HG03039 (cell line): ENCODE measurements at regions not wholly inside any gene's neighbourhood (a gene's known extent, or its start where the extent isn't known, plus 50 kb on each side); places are given as distances from the start of the nearest gene placed in this dataset.
A peak's percentile ranks its signal among the peaks of the same experiment; 100 is the strongest.
"Not testable (repeated sequence)": the region's sequence is repeated elsewhere in the genome, so short reads cannot be mapped to it uniquely, and the experiment has no call there.

ENCODE experiments used
- ATAC-seq: cut with Tn5 transposase; IDR thresholded peaks from one replicate; pipeline ENCODE4 v1.9.1; 2021; ENCODE audit warnings: mild to moderate bottlenecking, moderate library complexity; ENCODE audit not compliant: unreplicated experiment

GRCh38 chr6:8820313-8820712 is 385.0 kb upstream of the SLC35B3 start:
- ATAC-seq = no peak

GRCh38 chr6:8819446-8819845 is 384.1 kb upstream of the SLC35B3 start:
- no peak for ATAC-seq

DNA sequence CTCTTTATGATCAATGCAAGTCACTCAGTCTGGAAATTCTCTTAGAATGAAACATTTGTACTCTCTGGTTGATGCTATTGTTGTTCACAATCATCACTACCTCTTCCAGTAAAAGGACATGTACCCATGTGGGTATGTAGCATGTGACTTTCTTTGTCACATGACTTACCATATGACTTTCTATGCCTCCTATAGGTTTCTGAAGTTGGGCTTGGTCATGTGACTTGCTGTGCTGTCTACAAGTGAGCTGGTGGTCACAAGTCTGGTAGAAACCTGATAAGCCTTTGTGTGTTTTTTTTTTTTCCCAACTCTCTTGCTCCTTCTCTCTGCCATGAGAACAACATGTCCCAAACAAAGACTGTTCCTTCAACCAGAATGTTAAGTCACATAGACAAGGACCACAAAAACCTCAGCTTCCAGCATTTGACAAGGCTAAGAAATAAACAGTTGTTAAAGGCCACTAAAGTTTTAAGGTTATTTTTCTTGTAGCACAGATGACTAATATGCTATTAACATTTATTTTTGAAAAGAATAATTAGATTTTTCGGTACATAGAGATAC is 379.2 kb upstream of the SLC35B3 start:
- ATAC-seq = no peak

- ATAC-seq = no peak
Measured at GRCh38 chr6:8810325-8810724, 375.0 kb upstream of the SLC35B3 start.

DNA sequence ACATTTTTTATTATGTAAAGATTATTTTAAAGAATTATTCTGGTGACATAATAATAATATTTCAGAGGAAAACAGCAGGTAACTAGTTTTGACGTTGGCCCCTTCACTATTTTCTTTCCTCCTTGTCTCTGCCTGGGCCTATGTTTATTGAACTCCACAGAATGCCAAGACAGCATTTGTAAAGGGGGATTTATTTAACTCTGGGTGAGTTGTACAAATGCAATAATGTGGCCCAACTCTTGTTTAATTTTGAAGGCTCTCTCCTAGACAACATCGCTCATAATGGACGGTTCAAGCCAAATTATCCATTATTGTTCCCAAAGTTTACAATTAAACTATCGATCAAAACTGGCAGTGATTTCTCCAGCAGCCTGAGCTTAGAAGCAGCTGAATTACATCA is 374.3 kb upstream of the SLC35B3 start:
- no peak for ATAC-seq

DNA sequence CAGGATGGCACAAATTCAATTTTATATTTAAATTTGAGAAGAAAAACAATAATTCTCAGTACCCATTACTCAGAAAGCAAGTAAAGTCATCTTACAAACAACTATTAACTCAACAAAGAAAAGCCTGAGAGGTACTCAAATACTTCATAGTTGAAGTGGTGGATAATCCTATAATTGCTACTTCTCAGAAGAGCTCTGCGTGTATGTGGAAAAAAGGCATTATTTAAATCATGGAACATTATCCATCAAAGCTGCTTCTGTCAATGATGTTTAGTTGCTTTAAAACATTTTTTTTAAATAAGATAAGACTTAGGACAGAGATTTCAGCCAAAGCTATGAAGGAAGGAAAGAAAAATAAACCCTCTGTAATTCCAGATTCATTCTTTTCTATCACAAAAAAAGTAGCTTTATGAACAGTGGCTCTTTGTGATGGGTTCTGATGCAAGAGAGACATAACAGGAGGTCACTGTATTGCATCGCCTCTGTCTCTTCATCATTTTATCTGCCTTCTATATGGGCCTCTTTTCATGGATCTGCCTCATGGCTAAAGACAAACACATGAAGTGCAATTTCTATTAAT is 367.9 kb upstream of the SLC35B3 start:
- ATAC-seq = no peak

GRCh38 chr6:8802397-8802796 is 367.1 kb upstream of the SLC35B3 start:
- not testable (repeated sequence) for ATAC-seq

DNA sequence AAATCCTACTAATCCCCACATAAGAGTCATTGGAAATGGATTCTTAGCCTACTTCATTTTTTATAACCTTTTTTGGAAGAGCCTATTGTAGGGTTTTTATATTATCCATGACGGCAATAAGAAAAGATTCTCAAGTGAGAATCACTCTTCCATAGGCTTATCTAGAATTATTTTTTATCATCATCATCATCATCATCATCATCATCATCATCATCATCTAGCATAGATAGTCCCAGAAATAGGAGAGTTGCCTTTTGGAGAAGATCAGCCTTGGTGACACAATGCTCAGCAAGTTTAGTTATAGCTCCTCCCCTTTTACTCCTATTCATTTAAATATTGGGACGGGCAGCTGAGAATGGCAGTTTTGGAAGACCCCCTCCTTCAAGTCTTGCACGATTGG is 359.1 kb upstream of the SLC35B3 start:
- ATAC-seq = no peak

GRCh38 chr6:8789878-8790277 is 354.5 kb upstream of the SLC35B3 start:
- no peak for ATAC-seq

DNA sequence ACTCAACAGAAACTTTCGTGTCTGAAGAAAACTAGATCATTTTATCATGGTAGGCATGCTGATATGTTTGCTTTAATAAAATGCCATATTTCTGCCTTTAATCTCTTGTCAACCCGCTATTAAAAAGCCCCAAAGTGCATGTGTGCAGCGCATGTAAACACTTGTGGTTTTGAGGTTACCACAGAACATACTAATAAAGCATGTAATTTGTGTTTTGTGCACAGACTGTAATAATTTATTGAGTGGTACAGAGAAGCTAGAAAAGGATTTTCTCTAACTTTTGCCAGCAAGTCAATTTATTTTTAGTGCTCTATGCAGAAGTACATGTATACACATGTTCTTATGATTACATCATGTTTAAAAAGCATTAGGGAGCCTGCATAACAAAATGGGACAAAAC is 349.9 kb upstream of the SLC35B3 start:
- ATAC-seq = no peak

DNA sequence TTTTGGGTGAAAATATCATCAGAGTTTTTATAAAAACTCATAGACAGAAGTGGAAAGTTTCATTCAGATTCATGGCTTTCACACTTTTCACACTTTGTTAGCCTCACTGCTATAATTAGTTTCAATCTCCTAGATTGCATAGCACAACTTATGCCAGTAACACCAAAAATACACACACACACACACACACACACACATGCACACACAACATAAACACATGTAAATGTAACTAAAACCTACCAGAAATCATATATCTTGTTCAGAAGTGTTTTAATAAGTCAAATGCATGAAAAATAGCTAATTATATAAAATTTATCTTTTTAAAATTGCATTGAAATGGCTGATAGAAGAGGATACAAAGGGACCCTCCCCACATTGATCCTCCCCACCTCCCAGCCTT is 347.8 kb upstream of the SLC35B3 start:
- no peak for ATAC-seq

GRCh38 chr6:8780653-8781052 is 345.3 kb upstream of the SLC35B3 start:
- ATAC-seq = no peak

DNA sequence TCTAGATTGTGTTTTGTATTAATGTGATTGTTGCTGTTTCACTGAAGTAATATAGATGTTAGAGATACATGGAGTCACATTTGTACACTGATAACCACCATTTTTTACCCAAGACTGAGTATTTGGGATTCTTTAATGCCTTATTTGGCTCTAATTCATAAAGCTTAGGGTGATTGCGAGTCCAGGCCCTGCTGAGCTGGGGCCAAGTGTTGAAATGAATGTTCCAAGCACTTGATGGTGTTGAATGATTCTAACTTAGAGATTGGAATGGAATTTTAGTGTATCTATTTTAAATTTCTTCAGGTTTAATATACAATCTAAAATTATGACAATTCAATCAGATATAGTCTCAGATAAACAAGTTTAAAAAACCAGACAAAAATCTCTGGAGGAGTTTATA is 329.4 kb upstream of the SLC35B3 start:
- no peak for ATAC-seq

DNA sequence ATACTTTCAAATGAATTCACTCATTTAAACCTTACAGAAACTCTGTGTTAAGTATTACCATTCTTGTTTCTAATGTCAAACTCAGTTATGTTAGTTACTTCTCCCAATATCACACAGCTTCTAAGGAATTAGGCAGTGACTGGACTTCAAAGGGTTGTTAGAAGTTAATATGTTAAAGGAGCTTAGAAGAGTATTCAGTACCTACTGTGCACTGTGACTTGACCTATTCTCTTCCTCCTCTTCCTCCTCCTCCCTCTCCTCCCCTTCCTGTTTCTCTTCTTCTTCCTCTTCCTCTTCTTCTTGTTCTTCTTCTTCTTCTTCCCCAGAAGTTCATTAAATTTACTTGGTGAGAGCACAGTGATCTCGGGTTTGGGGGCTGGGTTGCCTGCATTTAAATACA is 325.6 kb upstream of the SLC35B3 start:
- no peak for ATAC-seq

GRCh38 chr6:8758412-8758811 is 323.1 kb upstream of the SLC35B3 start:
- ATAC-seq = no peak

- ATAC-seq = no peak
Measured at GRCh38 chr6:8750627-8751026, 315.3 kb upstream of the SLC35B3 start.

- ATAC-seq = no peak
Measured at GRCh38 chr6:8749465-8749864, 314.1 kb upstream of the SLC35B3 start.

DNA sequence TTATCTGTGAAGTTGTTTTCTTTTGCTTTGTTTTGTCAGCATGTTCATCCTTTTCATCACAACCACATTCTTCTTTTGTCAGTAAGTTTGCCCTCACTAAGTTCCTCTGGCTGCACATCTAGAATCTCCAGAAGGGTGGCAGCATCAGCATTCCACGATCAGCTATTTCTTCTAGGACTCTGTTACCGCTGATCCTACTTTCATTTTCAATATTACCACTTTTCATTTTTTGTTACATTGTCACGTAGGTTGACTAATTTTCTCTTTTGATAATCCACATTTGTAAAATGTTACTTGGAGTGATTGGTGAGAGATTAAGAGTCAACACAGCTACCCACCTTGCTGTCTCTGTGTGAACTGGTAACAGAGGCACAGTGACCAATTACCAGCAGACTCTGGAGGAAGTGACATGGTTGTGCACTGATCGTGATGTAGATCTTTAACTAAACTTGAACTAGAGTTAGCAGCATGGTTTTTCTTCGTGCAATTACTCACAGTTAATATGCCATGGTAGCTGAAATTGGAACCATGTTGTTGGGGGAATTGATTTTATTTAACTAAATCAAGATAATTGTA is 307.9 kb upstream of the SLC35B3 start:
- ATAC-seq = peak; percentile 67

- ATAC-seq = no peak
Measured at GRCh38 chr6:8739454-8739853, 304.1 kb upstream of the SLC35B3 start.

DNA sequence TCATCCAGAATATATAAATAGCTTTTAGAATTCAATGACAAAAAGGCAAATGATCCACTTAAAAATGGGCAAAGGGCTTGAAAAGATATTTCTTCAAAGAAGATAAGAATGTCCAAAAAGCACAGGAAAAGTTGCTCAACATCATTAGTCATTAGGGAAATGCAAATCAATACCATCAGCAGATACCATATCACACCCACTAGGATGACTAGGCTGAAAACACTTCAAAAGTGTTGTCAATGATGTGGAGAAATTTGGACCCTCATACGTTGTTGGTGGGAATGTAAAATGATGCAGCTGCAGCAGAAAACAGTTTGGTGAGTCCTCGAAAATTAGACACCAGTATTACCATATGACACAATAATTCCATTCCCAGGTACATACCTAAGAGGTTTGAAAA is 303.6 kb upstream of the SLC35B3 start:
- no peak for ATAC-seq

- ATAC-seq = no peak
Measured at GRCh38 chr6:8736156-8736895, 301.0 kb upstream of the SLC35B3 start.

DNA sequence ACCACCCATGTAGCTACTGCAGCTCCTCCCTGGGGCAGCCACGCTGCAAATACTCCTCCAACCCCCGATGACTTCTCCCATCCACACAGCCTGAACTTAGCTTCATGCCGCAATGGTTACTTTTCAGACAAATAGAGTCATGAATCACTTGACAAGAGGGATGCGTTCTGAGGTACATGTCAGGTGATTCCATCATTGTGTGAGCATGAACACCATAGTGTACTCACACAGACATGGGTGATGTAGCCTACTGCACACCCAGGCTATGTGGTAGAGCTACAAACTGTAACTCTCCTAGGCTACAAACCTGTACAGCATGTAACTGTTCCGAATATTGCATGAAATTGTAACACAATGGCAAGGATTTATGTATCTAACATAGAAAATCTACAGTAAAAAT is 298.5 kb upstream of the SLC35B3 start:
- no peak for ATAC-seq
